ENCODE measurements at regions not wholly inside any gene's neighbourhood (a gene's known extent, or its start where the extent isn't known, plus 50 kb on each side); places are given as distances from the start of the nearest gene placed in this dataset.

DNA sequence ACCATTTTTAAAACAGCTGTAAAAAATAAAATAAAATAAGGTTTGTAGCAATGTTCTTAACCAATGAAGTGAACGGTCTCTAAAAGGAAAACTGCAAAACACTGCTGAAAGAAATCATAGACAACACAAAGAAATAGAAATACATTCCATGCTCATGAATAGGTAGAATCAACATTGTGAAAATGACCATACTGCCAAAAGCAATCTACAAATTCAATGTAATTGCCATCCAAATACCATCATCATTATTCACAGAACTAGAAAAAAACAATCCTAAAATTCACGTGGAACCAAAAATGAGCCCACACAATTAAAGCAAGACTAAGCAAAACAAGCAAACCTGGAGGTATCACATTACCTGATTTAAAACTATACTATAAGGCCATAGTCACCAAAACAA, 67.6 kb upstream of the RGMB start:
- no peak overlapping the region for H3K4me3 ChIP-seq (ENCODE audit: low read depth, low read length)
- DNase-seq (ENCODE audit: low read depth), result no peak
- TF ChIP-seq, protein P1, sequence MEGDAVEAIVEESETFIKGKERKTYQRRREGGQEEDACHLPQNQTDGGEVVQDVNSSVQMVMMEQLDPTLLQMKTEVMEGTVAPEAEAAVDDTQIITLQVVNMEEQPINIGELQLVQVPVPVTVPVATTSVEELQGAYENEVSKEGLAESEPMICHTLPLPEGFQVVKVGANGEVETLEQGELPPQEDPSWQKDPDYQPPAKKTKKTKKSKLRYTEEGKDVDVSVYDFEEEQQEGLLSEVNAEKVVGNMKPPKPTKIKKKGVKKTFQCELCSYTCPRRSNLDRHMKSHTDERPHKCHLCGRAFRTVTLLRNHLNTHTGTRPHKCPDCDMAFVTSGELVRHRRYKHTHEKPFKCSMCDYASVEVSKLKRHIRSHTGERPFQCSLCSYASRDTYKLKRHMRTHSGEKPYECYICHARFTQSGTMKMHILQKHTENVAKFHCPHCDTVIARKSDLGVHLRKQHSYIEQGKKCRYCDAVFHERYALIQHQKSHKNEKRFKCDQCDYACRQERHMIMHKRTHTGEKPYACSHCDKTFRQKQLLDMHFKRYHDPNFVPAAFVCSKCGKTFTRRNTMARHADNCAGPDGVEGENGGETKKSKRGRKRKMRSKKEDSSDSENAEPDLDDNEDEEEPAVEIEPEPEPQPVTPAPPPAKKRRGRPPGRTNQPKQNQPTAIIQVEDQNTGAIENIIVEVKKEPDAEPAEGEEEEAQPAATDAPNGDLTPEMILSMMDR (conservative IDR thresholded peaks at IDR 0.05; ENCODE audit: low read depth, low read length), result no peak

- no peak overlapping the region for H3K4me3 ChIP-seq (ENCODE audit: low read depth, low read length)
- no peak for DNase-seq (ENCODE audit: low read depth)
- TF ChIP-seq, protein P1 (conservative IDR thresholded peaks at IDR 0.05; ENCODE audit: low read depth, low read length), result no peak
Observed at GRCh38 chr5:98709681-98710080, 63.8 kb upstream of the RGMB start.

DNA sequence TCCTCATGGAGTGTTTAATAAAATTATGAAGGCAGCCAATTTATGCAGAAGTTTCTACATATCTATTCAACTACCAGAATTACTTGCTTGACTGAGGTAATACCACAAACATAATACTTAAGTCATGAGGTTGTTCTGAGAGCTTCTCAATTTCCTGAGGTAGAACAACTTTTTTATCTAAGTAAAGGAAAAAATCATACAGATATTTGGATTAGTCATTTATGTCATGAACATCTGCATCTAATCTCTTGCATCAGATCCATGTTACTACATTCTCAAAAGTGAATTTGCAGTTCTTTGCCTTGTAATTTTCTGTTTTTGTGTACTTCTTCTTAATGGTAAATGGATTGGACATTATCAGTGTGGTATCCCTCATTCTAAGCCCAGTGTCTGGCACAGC, 60.4 kb upstream of the RGMB start:
- H3K4me3 ChIP-seq (ENCODE audit: low read depth, low read length), result no peak overlapping the region
- TF ChIP-seq, protein P1 (conservative IDR thresholded peaks at IDR 0.05; ENCODE audit: low read depth, low read length), result no peak
- DNase-seq (ENCODE audit: low read depth), result no peak

GRCh38 chr5:98713856-98714255, 59.6 kb upstream of the RGMB start:
- H3K4me3 ChIP-seq (ENCODE audit: low read depth, low read length), result no peak overlapping the region
- TF ChIP-seq, protein P1 (conservative IDR thresholded peaks at IDR 0.05; ENCODE audit: low read depth, low read length), result no peak

GRCh38 chr5:98714710-98715288, 58.7 kb upstream of the RGMB start:
- no peak overlapping the region for H3K4me3 ChIP-seq (ENCODE audit: low read depth, low read length)
- DNase-seq (ENCODE audit: low read depth), result no peak
- TF ChIP-seq, protein P1 (conservative IDR thresholded peaks at IDR 0.05; ENCODE audit: low read depth, low read length), result no peak

More at GRCh38 chr5:98713856-98714255, 59.6 kb upstream of the RGMB start:
- no peak for DNase-seq (ENCODE audit: low read depth)

GRCh38 chr5:98721231-98721928, 52.1 kb upstream of the RGMB start:
- no peak overlapping the region for H3K4me3 ChIP-seq (ENCODE audit: low read depth, low read length)
- no peak for DNase-seq (ENCODE audit: low read depth)
- TF ChIP-seq, protein P1 (conservative IDR thresholded peaks at IDR 0.05; ENCODE audit: low read depth, low read length), result no peak

GRCh38 chr5:98722188-98722587, 51.3 kb upstream of the RGMB start:
- no peak overlapping the region for H3K4me3 ChIP-seq (ENCODE audit: low read depth, low read length)
- DNase-seq (ENCODE audit: low read depth), result no peak
- TF ChIP-seq, protein P1 (conservative IDR thresholded peaks at IDR 0.05; ENCODE audit: low read depth, low read length), result no peak
